Gastroesophageal sphincter (tissue), 3 donors: ENCODE measurements at regions not wholly inside any gene's neighbourhood (a gene's known extent, or its start where the extent isn't known, plus 50 kb on each side); places are given as distances from the start of the nearest gene placed in this dataset.

ENCODE experiments used
- CTCF ChIP-seq, 4 experiments: fragments of 200-600 bp in 2 of 4; fragments of 450-650 bp in 2 of 4; sonication (generic) in 1 of 4; IDR thresholded peaks; one replicate each; pipeline ENCODE4 v1.5.1; 2017 to 2019; ENCODE audit warnings: antibody characterized with exemption in 4 of 4, mild to moderate bottlenecking in 2 of 4, moderate library complexity in 2 of 4
- EP300 ChIP-seq: sonication (generic); formaldehyde crosslinking; IDR thresholded peaks from one replicate; pipeline ENCODE4 v1.6.1; 2017; ENCODE audit warnings: antibody characterized with exemption, mild to moderate bottlenecking

DNA sequence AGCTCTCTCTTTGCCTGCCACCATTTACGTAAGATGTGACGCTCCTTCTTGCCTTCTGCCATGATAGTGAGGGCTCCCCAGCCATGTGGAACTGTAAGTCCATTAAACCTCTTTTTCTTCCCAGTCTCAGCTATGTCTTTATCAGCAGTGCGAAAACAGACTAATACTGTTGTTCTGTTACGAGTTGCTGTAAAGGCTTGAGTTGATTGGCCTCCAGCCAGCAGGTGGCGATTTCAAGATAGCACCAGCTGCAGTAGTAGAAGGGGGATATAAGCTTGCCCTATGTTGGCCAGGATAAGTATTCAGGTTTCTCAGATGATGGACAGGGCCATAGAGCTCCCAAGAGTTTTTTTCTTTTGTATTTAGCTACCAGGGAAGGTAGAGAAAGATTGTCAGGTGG lies 385.5 kb downstream of the MZT1 start:
- no peak for TF ChIP-seq EP300
- no peak for TF ChIP-seq CTCF (IDR thresholded peaks at IDR 0.05)
